Stimulated activated CD4-positive, alpha-beta T cell treated with anti-CD3 and anti-CD28 coated beads, Interleukin-2, amount 100 ng/mL, for 48 hours (primary cell): ENCODE measurements at regions not wholly inside any gene's neighbourhood (a gene's known extent, or its start where the extent isn't known, plus 50 kb on each side); places are given as distances from the start of the nearest gene placed in this dataset.

ENCODE experiments used
- DNase-seq, 2 donors: peaks; one replicate each; pipeline ENCODE4 v3.0.0-alpha.2; 2020

- no peak for DNase-seq
These were observed 96.8 kb upstream of the AGR3 start for GRCh38 chr7:16978358-16979244.

- DNase-seq, result no peak
These were observed 98.8 kb upstream of the AGR3 start for GRCh38 chr7:16980539-16980938.

GRCh38 chr7:16982640-16983350 is 101.0 kb upstream of the AGR3 start:
- DNase-seq, result no peak

- no peak for DNase-seq
These were observed 102.6 kb upstream of the AGR3 start for GRCh38 chr7:16984375-16984774.

- no peak for DNase-seq
These were observed 103.8 kb upstream of the AGR3 start for GRCh38 chr7:16985621-16986020.

- no peak for DNase-seq
These were observed 105.0 kb upstream of the AGR3 start for GRCh38 chr7:16986755-16987154.

DNA sequence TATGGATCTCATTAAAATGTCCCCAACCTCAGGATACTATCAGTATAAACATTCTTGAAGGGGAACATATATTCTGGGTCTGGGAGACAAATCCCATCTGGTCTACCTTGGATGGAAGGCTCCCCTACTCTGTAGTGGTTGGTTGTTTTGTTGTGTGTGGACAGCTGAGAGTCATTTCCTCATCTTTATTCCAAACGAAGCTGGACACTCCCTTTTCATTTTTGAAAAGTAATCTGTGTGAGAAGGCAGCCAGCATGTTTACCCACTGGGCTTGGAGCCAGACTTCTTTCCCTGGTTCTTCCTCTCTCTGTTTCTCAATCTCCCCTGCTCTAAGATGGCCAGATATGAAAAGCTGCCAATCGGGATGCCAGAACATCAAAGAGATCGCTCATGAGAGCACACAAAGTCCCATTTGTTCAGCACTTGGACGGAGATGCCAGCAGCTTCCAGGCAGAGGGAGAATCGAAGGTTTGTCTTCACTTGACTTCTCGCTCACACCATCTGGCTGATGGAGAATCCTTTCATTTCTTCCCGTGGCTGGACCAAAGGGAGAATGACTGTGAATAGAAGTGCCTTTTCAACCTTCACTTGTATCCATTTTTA is 108.1 kb upstream of the AGR3 start:
- DNase-seq, result no peak

DNA sequence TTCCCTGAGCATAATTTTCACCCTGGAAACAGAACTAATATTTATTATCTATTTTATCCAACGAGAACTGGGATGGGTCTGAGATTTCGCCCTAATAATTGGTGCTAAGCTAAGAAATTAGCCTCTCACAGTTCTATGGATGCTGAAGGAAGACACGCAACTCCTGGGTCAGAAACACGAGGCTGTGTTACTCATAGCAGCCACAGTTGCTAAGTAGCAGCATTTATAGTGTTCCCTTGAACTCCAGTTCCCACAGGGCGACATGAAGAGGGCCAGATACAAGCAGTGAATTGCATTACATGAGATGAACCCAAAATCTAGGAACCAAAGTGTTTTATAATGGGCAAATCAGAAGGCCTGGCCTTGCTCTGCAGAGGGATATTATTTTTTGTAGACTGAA is 109.8 kb upstream of the AGR3 start:
- DNase-seq, result no peak

DNA sequence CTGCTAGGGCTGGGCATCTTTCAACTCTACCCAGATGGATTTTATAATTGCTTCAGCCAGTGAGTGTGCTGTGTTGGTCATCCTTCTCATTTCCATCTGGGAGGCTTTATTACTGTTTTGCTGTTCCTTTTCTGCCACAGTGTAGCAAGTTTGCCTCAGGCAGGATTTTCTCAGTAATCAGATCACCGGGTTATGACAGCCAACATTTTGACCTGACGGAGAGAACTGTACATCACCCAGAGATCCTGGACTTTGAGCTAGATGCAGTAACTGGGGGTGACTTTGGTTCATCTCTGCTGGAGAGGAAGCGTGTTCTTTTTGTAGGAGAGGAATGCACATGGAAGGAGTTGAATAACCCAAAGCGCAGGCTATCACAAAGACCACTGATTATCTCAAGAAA is 111.8 kb upstream of the AGR3 start:
- DNase-seq, result no peak

DNA sequence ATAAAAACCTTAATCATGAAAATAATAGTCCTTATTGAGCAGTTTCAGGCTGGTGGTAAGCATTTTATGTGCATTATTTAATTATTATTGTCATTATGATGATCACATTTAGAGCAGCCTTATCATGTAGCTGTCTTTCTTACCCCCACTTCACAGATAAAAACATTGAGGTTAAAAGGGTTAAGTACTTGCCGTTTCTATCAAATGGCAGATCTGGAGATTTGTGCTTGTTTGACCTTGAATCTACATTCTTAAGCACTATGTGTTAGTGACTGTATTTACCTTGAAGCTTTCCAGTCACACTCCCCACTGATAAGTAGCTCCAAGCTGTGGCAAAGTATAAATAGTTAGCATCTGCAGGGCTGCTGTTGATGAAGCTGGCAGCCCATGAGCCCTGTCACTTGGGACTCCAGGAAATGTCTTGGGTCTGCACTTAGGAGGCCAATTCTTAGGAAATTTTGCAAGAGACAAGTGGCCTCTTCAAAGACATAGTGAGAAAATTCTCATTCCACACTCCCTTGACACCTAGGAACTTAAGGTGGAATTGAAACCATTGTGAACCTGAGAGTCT is 116.8 kb upstream of the AGR3 start:
- DNase-seq, result no peak

DNA sequence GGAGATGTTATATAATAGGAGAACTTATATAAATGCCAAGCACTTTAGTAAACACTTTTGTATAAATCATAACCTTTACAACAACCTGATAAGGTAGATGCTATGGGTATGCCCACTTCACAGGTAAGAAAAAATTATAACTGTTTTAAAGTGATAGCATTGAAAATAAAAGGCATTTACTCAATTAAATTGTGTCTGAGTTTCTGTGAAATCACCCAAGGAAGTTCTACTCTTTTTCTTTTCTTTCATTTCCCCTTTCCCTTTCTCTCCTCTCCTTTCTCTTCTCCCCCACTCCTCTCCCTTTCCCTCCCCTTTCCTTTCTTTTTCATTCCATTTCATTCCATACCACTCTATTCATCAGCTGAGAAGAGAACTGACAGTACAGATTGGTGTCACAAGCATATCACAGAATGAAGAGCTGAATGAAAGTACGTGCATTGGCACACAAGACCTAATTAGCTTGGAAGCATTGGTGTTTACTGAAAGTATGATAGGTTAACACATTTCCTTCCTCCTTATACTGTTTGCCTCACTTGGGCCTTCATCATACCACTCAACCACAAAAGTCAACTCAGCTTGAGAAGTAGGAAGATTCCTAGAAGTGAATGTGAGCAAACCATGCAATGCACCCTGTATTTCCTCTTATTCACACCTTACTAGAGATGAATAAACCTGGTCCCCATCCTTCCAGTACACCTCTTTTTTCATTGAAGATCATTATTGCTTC is 117.9 kb upstream of the AGR3 start:
- no peak for DNase-seq

DNA sequence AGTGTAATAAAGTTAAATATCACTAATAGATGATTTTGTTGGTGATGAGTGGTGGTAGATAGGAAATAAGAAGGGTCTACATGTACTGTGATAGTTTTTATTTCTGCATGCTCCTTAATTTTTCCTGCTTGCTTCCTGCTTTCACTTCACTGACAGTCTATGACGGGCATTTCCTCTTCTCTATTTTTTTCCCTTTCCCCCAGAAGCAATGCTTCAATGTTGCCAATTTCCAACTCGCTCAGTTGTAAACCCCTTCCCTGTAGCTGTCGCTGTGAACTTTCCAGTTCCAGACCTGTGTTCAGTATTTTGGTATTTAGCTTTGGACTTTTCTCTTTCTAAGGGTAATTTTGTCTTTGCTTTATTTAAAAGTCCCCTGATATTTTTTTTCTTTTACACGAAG is 123.5 kb upstream of the AGR3 start:
- no peak for DNase-seq

- DNase-seq, result no peak
These were observed 126.1 kb upstream of the AGR3 start for GRCh38 chr7:17007841-17008240.

- DNase-seq, result no peak
These were observed 127.4 kb upstream of the AGR3 start for GRCh38 chr7:17009007-17009719.

GRCh38 chr7:17009933-17010332 is 128.2 kb upstream of the AGR3 start:
- no peak for DNase-seq

DNA sequence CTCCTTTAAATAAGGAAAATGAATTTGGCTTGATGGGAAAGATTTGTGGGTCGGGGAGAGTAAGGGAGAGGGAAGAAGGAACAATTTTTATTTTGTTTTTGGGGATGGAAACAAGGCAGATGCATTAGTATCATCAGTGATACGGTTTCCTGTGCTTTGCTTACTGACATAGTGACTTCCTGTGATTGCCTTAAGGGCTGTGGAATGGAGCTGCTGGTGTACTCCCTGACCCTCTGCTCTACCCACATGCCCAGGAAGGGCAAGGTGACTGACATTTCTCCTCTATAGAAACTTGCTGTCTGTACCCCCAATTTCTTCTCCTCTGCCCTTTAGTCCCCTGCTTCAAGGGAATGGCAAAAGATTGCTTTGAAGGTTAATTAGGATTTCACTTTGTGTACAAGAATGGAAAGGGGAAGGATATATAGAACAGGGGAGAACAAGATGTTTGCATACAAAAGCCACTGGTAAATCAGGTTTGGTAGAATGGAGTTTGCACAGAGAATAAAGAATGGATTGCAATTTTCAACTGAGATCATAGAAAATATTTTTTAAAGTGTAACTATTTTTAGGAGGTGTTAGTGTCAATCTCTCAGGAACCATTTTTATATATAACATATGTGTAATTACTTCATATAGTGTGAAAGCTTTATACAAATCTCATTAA is 129.0 kb upstream of the AGR3 start:
- DNase-seq, result no peak

GRCh38 chr7:17013204-17013603 is 131.4 kb upstream of the AGR3 start:
- no peak for DNase-seq

DNA sequence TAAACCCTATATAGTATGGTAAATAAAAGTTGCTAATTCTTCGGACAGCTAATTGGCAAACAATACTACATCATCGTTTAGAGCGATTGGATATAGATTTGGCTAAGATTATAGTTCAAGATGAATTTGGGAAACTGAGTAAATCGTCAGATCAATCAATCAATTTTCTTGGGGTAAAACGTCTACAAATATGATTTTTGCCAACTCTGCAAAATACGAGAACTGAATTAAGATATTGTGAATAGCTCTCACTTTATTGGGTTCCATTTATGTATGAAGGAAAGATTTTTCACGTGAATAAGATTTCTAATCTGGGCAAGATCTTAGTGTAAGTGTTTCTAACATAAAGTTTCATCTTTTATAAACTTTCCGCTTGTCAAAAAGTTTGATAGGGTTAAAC is 132.9 kb upstream of the AGR3 start:
- no peak for DNase-seq

- DNase-seq, result no peak
These were observed 133.8 kb upstream of the AGR3 start for GRCh38 chr7:17015598-17016031.

DNA sequence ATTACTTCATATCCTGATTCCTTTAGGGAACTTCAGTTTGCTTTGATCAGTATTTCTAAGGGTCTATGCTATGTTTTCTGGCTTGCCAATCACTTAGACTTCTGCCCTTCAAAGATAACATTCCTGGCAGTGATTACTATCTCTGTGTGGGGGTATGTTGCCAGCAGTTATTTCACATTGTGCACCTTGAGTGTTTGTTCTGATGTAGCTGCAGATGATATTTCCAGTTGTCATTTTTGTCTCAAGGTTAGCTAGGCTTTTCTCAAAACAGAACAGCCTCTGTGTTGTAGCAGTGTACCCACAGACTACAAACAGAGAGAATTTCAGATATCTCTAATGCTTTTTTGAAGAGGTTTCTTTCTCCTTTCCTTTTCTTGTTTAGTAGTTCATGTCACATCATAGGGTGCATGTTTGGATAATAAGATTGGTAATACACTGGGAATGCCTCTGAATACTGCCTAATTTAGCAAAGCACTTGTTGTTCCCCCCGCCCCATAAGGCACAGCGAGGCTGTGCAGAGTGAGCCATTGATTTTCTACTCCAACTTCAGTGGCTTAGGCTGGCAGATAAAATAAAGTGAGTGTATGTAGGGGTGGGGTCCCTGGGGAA is 134.7 kb upstream of the AGR3 start:
- DNase-seq, result no peak

- DNase-seq, result no peak
These were observed 137.3 kb upstream of the AGR3 start for GRCh38 chr7:17019106-17019505.
